NCI-H146 treated with DMSO at 0.1 percent for 48 hours (cell line): ENCODE measurements at regions not wholly inside any gene's neighbourhood (a gene's known extent, or its start where the extent isn't known, plus 50 kb on each side); places are given as distances from the start of the nearest gene placed in this dataset.

Experiments
- DNase-seq: peaks from one replicate; lab custom pipeline; 2025; ENCODE audit not compliant: unreplicated experiment; lab: John Stamatoyannopoulos, UW

- no peak for DNase-seq
These were observed 248.2 kb upstream of the POU3F2 start for GRCh38 chr6:98586163-98586562.

- DNase-seq, result no peak
These were observed 246.8 kb upstream of the POU3F2 start for GRCh38 chr6:98587555-98587954.

- DNase-seq, result no peak
These were observed 244.8 kb upstream of the POU3F2 start for GRCh38 chr6:98589536-98589935.

- no peak for DNase-seq
These were observed 244.2 kb upstream of the POU3F2 start for GRCh38 chr6:98590136-98590681.

- peak; percentile 6 for DNase-seq
These were observed 243.4 kb upstream of the POU3F2 start for GRCh38 chr6:98590997-98591396.

- DNase-seq, result no peak
These were observed 240.7 kb upstream of the POU3F2 start for GRCh38 chr6:98593676-98594075.

- DNase-seq, result no peak
These were observed 232.7 kb upstream of the POU3F2 start for GRCh38 chr6:98601716-98602115.

GRCh38 chr6:98605705-98606104 lies 228.7 kb upstream of the POU3F2 start:
- DNase-seq, result no peak

- DNase-seq, result no peak
These were observed 207.1 kb upstream of the POU3F2 start for GRCh38 chr6:98627129-98627775.

GRCh38 chr6:98633886-98634285 lies 200.5 kb upstream of the POU3F2 start:
- no peak for DNase-seq

- no peak for DNase-seq
These were observed 199.8 kb upstream of the POU3F2 start for GRCh38 chr6:98634569-98634968.

GRCh38 chr6:98635191-98635590 lies 199.2 kb upstream of the POU3F2 start:
- no peak for DNase-seq

GRCh38 chr6:98636941-98637340 lies 197.4 kb upstream of the POU3F2 start:
- DNase-seq, result no peak

GRCh38 chr6:98639089-98639635 lies 195.2 kb upstream of the POU3F2 start:
- no peak for DNase-seq

GRCh38 chr6:98640366-98640765 lies 194.0 kb upstream of the POU3F2 start:
- no peak for DNase-seq

- no peak for DNase-seq
These were observed 192.2 kb upstream of the POU3F2 start for GRCh38 chr6:98641949-98642719.

GRCh38 chr6:98644063-98644462 lies 190.3 kb upstream of the POU3F2 start:
- no peak for DNase-seq

GRCh38 chr6:98648211-98648914 lies 186.0 kb upstream of the POU3F2 start:
- no peak for DNase-seq

- DNase-seq, result no peak
These were observed 183.4 kb upstream of the POU3F2 start for GRCh38 chr6:98650941-98651340.

- DNase-seq, result no peak
These were observed 181.2 kb upstream of the POU3F2 start for GRCh38 chr6:98653179-98653578.

GRCh38 chr6:98657764-98658163 lies 176.6 kb upstream of the POU3F2 start:
- no peak for DNase-seq
